K562 (cell line): ENCODE measurements at regions not wholly inside any gene's neighbourhood (a gene's known extent, or its start where the extent isn't known, plus 50 kb on each side); places are given as distances from the start of the nearest gene placed in this dataset.

Experiments used
- ATAC-seq: fragments of 200-7000 bp; cut with Tn5 transposase; 3 replicates; pipeline ENCODE4 v1.9.1; 2020; ENCODE audit warnings: moderate library complexity
- BruUV-seq: library from RNA; stranded (reverse); fragments of 400-500 nt; replicated peaks from 2 replicates; lab custom pipeline; 2021; lab: Mats Ljungman, UMichigan
- CTCF ChIA-PET: fragments of 300-600 bp; formaldehyde crosslinking; extraction: SDS; loops from one replicate; lab custom pipeline; 2021; ENCODE audit warnings: low intra/inter-chr PET ratio; lab: Yijun Ruan, JAX
- POLR2A ChIA-PET: fragments of 300-600, 350-650 bp; sonication (Branson Sonifier 250); formaldehyde crosslinking; extraction: SDS; loops from one replicate; lab custom pipeline; 2021; ENCODE audit warnings: antibody characterized with exemption, inconsistent platforms; lab: Yijun Ruan, JAX
- DNase-seq, 4 experiments: peaks; one replicate each; pipeline versions ENCODE4 v3.0.0 to v3.0.0-alpha.2; 2011 to 2018; ENCODE audit warnings: low spot score in 3 of 4, mixed read lengths in 3 of 4; ENCODE audit errors: extremely low read depth in 1 of 4
- FAIRE-seq: peaks from 2 replicates; lab custom pipeline; 2011; peaks lifted over from hg19 to GRCh38; lab: Jason Lieb, UNC
- H2AFZ ChIP-seq: 2 replicates; pipeline ENCODE4 v1.6.0; 2011; ENCODE audit warnings: low read depth, low read length, control low read depth, inconsistent platforms
- H3K27ac ChIP-seq: fragments of 200-600 bp; 3 replicates; pipeline ENCODE4 v1.8.0; 2011; ENCODE audit warnings: low read depth, mild to moderate bottlenecking, control low read depth, inconsistent platforms, low read length, moderate library complexity, mixed read lengths; ENCODE audit errors: extremely low read depth
- H3K27me3 ChIP-seq, 2 experiments: fragments of 300-600 bp in 1 of 2; 2 replicates in 1 of 2; 3 replicates in 1 of 2; pipeline versions ENCODE4 v1.6.0 to v1.8.0; 2011; ENCODE audit warnings: inconsistent platforms in 2 of 2, low read length in 2 of 2, mild to moderate bottlenecking in 1 of 2, mixed read lengths in 1 of 2, moderate library complexity in 1 of 2; ENCODE audit not compliant: control insufficient read depth in 2 of 2, insufficient read depth in 2 of 2
- H3K36me3 ChIP-seq: fragments of 300-600 bp; 3 replicates; pipeline ENCODE4 v1.8.0; 2011; ENCODE audit warnings: mild to moderate bottlenecking, low read length, inconsistent platforms; ENCODE audit not compliant: control insufficient read depth, insufficient read depth
- H3K4me1 ChIP-seq, 2 experiments: fragments of 200-600 bp in 1 of 2; replicated peaks in 1 of 2; 2 replicates in 1 of 2; 3 replicates in 1 of 2; pipeline versions ENCODE4 v1.5.1 to v1.8.0; 2011; ENCODE audit warnings: inconsistent platforms in 2 of 2, low read length in 2 of 2, mild to moderate bottlenecking in 1 of 2, mixed read lengths in 1 of 2, moderate library complexity in 1 of 2; ENCODE audit not compliant: control insufficient read depth in 2 of 2, insufficient read depth in 2 of 2
- H3K4me2 ChIP-seq: 2 replicates; pipeline ENCODE4 v1.6.1; 2011; ENCODE audit warnings: low read length, control low read depth, inconsistent platforms, mixed read lengths; ENCODE audit not compliant: insufficient read depth
- H3K4me3 ChIP-seq: fragments of 200-600 bp; sonication (generic), shearing (Covaris generic); 2 replicates; pipeline ENCODE4 v1.5.1; 2016; ENCODE audit warnings: control low read depth, inconsistent platforms
- H3K79me2 ChIP-seq: fragments of 200-600 bp; 3 replicates; pipeline ENCODE4 v1.8.0; 2011; ENCODE audit warnings: low read length, inconsistent platforms; ENCODE audit not compliant: control insufficient read depth, insufficient read depth
- H3K9ac ChIP-seq, 2 experiments: 2 replicates each; pipeline versions ENCODE4 v1.6.0 to v1.6.1; 2011; ENCODE audit warnings: low read depth in 2 of 2, low read length in 2 of 2, control low read depth in 1 of 2, inconsistent platforms in 1 of 2, mild to moderate bottlenecking in 1 of 2, mixed read lengths in 1 of 2; ENCODE audit not compliant: insufficient read depth in 1 of 2
- H3K9me1 ChIP-seq: one replicate; pipeline ENCODE4 v1.6.0; 2011; ENCODE audit warnings: inconsistent platforms, mild to moderate bottlenecking, low read length, moderate library complexity; ENCODE audit not compliant: control insufficient read depth, insufficient read depth
- H3K9me3 ChIP-seq: replicated peaks from 2 replicates; pipeline ENCODE4 v1.5.1; 2011; ENCODE audit warnings: low read depth, low read length, inconsistent platforms; ENCODE audit not compliant: control insufficient read depth, insufficient read depth
- H4K20me1 ChIP-seq: replicated peaks from 2 replicates; pipeline ENCODE4 v1.6.1; 2011; ENCODE audit warnings: low read length, inconsistent platforms, mixed read lengths; ENCODE audit not compliant: control insufficient read depth, insufficient read depth
- HDAC2 ChIP-seq: fragments of 450-650 bp; IDR thresholded peaks from 2 replicates; pipeline ENCODE4 v1.6.1; 2016; ENCODE audit warnings: mild to moderate bottlenecking
- HDGF ChIP-seq: fragments of 450-650 bp; IDR thresholded peaks from 2 replicates; pipeline ENCODE4 v1.6.1; 2016
- ILF3 ChIP-seq: fragments of 450-650 bp; IDR thresholded peaks from 2 replicates; pipeline ENCODE4 v1.6.1; 2018; ENCODE audit warnings: antibody characterized with exemption, mild to moderate bottlenecking, moderate library complexity, borderline replicate concordance
- MAZ ChIP-seq, 2 experiments: fragments of 450-650 bp in 1 of 2; sonication (generic) in 1 of 2; formaldehyde crosslinking; IDR thresholded peaks in 1 of 2; conservative IDR thresholded peaks in 1 of 2; 2 replicates each; pipeline versions ENCODE4 v1.4.0 to v1.5.0; 2020; ENCODE audit warnings: mild to moderate bottlenecking in 1 of 2, missing genetic modification reagents in 1 of 2
- PHF20 ChIP-seq: fragments of 450-650 bp; IDR thresholded peaks from 2 replicates; pipeline ENCODE4 v1.6.1; 2018; ENCODE audit not compliant: partially characterized antibody
- PHTF2 ChIP-seq: fragments of 250-450 bp; sonication (Bioruptor Pico); IDR thresholded peaks from 2 replicates; pipeline ENCODE4 v1.5.0; 2021; ENCODE audit warnings: mild to moderate bottlenecking
- POLR2H ChIP-seq: IDR thresholded peaks from 2 replicates; pipeline ENCODE4 v1.6.1; 2016; ENCODE audit warnings: missing genetic modification characterization, low read depth, mild to moderate bottlenecking, control low read depth, missing compliant biosample characterization, moderate library complexity
- STAG1 ChIP-seq: sonication (generic); formaldehyde crosslinking; IDR thresholded peaks from 2 replicates; pipeline ENCODE4 v1.5.0; 2020; ENCODE audit warnings: missing genetic modification reagents, borderline replicate concordance
- TBL1XR1 ChIP-seq, 2 experiments: IDR thresholded peaks; 2 replicates each; pipeline ENCODE4 v1.6.1; 2012; ENCODE audit warnings: improper control_type of control experiment in 2 of 2, low read length in 2 of 2, mild to moderate bottlenecking in 1 of 2
- ZNF143 ChIP-seq: sonication (generic); formaldehyde crosslinking; IDR thresholded peaks from 2 replicates; pipeline ENCODE4 v1.9.0; 2022; ENCODE audit warnings: mild to moderate bottlenecking, missing genetic modification reagents
- ZNF274 ChIP-seq: IDR thresholded peaks from 2 replicates; pipeline ENCODE4 v1.6.1; 2011; ENCODE audit warnings: low read depth, mild to moderate bottlenecking, low read length, moderate library complexity, borderline replicate concordance
- ZNF324 ChIP-seq: fragments of 250-450 bp; sonication (Bioruptor Pico); IDR thresholded peaks from 2 replicates; pipeline ENCODE4 v1.4.0; 2020; ENCODE audit warnings: mild to moderate bottlenecking
- ZNF583 ChIP-seq: fragments of 250-450 bp; sonication (Bioruptor Pico); IDR thresholded peaks from 2 replicates; pipeline ENCODE4 v1.4.0; 2020
- ZNF717 ChIP-seq: fragments of 250-450 bp; sonication (Bioruptor Pico); IDR thresholded peaks from 2 replicates; pipeline ENCODE4 v1.5.0; 2021
- WGBS: fragments of 100-300 bp; shearing (Covaris generic); methylation state at CpG from one replicate; pipeline ENCODE4 v1.1.6; 2016; ENCODE audit warnings: low coverage, mixed read lengths; ENCODE audit not compliant: insufficient coverage; ENCODE audit errors: missing lambda C conversion rate; 5-methylcytosine and 5-hydroxymethylcytosine counted together
- in situ Hi-C: fragments of 300-500 bp; cut with MboI; formaldehyde crosslinking; loops from 4 replicates; pipeline ENCODE4 v1.15.0; 2018; ENCODE audit warnings: inconsistent platforms, mixed read lengths
- intact Hi-C: fragments of 100-400 bp; cut with micrococcal nuclease; formaldehyde crosslinking; loops from 2 replicates; pipeline ENCODE4 v1.14.2; 2022
- TF ChIP-seq, protein P1 (sequence below): sonication (generic); formaldehyde crosslinking; IDR thresholded peaks from 2 replicates; pipeline ENCODE4 v1.8.1; 2023; ENCODE audit warnings: mild to moderate bottlenecking, missing genetic modification reagents
- TF ChIP-seq, protein P2 (sequence below): sonication (generic); IDR thresholded peaks from 2 replicates; pipeline ENCODE4 v1.6.1; 2016
- TF ChIP-seq, protein P3 (sequence below): sonication (generic); formaldehyde crosslinking; IDR thresholded peaks from 2 replicates; pipeline ENCODE4 v1.8.1; 2023; ENCODE audit warnings: mild to moderate bottlenecking, missing genetic modification reagents

DNA sequence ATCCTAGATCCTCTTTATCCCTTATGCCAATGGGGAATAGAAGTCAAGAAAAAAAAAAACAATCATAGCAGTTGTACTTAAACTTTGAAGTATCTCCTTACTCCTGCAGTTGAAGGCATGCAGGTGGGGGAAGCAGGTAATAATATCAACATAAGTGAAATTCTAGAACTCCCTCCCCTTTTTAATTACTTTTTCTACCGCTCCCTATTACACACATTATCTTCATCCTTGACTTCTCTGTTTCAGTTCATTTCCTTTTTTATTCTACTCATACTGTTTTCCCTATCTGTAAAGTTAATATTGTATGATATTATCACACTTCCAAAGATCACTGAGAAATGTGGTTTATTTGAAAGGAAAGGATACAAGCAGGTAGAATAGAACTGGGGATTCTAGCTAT is 962.0 kb downstream of the PLA2G4A start:
- no peak overlapping the region for H2AFZ ChIP-seq
- POLR2A ChIA-PET = no interaction called here
- intact Hi-C loops = no loop called here
- WGBS = 0% methylated on average over 1 of the region's 1 CpG
- TF ChIP-seq, protein P1, sequence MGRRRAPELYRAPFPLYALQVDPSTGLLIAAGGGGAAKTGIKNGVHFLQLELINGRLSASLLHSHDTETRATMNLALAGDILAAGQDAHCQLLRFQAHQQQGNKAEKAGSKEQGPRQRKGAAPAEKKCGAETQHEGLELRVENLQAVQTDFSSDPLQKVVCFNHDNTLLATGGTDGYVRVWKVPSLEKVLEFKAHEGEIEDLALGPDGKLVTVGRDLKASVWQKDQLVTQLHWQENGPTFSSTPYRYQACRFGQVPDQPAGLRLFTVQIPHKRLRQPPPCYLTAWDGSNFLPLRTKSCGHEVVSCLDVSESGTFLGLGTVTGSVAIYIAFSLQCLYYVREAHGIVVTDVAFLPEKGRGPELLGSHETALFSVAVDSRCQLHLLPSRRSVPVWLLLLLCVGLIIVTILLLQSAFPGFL (CRISPR knock-in tag) = no peak
- TF ChIP-seq ZNF143 (CRISPR knock-in tag) (no peak), ZNF324 (CRISPR knock-in tag) (no peak), ZNF274 (no peak), HDAC2 (no peak), TBL1XR1 (IDR thresholded peaks at IDR 0.05; ENCODE audit: low read length in 2 of 2) (no peak), ZNF583 (no peak), POLR2H (tag) (no peak), PHTF2 (no peak), HDGF (no peak), ILF3 (no peak), STAG1 (CRISPR knock-in tag) (no peak), MAZ (CRISPR knock-in tag; conservative IDR thresholded peaks at IDR 0.05 in 1 of 2, IDR thresholded peaks at IDR 0.05 in 1 of 2) (no peak), ZNF717 (CRISPR knock-in tag) (no peak), PHF20 (no peak)
- TF ChIP-seq, protein P2, sequence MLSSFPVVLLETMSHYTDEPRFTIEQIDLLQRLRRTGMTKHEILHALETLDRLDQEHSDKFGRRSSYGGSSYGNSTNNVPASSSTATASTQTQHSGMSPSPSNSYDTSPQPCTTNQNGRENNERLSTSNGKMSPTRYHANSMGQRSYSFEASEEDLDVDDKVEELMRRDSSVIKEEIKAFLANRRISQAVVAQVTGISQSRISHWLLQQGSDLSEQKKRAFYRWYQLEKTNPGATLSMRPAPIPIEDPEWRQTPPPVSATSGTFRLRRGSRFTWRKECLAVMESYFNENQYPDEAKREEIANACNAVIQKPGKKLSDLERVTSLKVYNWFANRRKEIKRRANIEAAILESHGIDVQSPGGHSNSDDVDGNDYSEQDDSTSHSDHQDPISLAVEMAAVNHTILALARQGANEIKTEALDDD = no peak
- TF ChIP-seq, protein P3, sequence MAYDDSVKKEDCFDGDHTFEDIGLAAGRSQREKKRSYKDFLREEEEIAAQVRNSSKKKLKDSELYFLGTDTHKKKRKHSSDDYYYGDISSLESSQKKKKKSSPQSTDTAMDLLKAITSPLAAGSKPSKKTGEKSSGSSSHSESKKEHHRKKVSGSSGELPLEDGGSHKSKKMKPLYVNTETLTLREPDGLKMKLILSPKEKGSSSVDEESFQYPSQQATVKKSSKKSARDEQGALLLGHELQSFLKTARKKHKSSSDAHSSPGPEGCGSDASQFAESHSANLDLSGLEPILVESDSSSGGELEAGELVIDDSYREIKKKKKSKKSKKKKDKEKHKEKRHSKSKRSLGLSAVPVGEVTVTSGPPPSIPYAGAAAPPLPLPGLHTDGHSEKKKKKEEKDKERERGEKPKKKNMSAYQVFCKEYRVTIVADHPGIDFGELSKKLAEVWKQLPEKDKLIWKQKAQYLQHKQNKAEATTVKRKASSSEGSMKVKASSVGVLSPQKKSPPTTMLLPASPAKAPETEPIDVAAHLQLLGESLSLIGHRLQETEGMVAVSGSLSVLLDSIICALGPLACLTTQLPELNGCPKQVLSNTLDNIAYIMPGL (CRISPR knock-in tag) = no peak
- TF ChIP-seq, all 486 proteins: peak for 0
- Histone ChIP-seq H3K27me3 (no peaks in the 10 kb centered on the region), H3K36me3 (no peaks in the 10 kb centered on the region), H3K4me3 (no peak overlapping the region), H3K27ac (no peak overlapping the region), H3K9me1 (no peaks in the 10 kb centered on the region), H3K9me3 (no peaks in the 10 kb centered on the region), H3K4me2 (no peak overlapping the region), H3K79me2 (no peaks in the 10 kb centered on the region), H4K20me1 (no peaks in the 10 kb centered on the region), H3K9ac (no peak overlapping the region), H3K4me1 (no peaks in the 10 kb centered on the region)
- in situ Hi-C loops = no loop called here
- no peak for DNase-seq
- no TSS peak for BruUV-seq
- FAIRE-seq = no peak
- CTCF ChIA-PET = no interaction called here
- ATAC-seq = no peak
